HG03457 (cell line): ENCODE measurements at regions not wholly inside any gene's neighbourhood (a gene's known extent, or its start where the extent isn't known, plus 50 kb on each side); places are given as distances from the start of the nearest gene placed in this dataset.

ENCODE experiments used
- ATAC-seq: cut with Tn5 transposase; IDR thresholded peaks from one replicate; pipeline ENCODE4 v1.9.1; 2021; ENCODE audit warnings: moderate number of reproducible peaks; ENCODE audit not compliant: unreplicated experiment

DNA sequence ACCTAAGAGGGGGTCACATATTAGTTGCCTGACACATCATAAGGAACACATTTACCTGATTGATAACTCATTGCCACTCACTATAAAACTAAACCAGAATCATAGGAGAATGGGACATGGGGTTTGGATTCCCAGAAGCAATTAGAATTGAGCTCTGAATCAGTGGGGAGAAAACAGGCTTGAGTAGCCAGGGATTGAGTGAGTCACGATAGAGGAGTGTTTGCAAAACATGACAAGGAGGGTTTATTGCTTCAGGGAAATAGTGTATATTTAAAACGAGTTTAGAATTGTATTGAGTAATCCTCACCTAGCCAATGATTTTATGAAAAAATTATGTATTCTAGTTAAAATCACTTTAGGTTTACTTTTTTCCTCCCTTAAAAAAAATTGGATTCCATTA is 101.1 kb upstream of the THRB start:
- ATAC-seq: no peak

DNA sequence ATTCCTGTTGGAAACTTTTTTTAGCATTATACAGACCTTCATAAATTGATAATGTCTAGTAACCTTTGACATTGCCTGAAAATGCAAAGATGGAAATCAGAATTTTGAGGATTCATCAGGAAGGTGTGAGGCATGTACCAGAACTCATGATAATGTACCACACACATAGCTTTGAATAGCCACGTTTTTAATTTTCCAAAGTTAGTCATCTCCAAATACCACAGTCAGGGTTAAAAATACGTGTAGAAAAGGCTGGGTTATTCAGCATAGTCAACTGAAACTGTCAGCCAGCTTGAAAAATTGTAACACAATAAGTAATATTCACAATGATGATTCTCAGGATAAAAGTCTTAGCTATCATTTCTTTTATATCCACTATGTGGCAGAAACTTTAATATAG is 102.0 kb upstream of the THRB start:
- no peak for ATAC-seq

DNA sequence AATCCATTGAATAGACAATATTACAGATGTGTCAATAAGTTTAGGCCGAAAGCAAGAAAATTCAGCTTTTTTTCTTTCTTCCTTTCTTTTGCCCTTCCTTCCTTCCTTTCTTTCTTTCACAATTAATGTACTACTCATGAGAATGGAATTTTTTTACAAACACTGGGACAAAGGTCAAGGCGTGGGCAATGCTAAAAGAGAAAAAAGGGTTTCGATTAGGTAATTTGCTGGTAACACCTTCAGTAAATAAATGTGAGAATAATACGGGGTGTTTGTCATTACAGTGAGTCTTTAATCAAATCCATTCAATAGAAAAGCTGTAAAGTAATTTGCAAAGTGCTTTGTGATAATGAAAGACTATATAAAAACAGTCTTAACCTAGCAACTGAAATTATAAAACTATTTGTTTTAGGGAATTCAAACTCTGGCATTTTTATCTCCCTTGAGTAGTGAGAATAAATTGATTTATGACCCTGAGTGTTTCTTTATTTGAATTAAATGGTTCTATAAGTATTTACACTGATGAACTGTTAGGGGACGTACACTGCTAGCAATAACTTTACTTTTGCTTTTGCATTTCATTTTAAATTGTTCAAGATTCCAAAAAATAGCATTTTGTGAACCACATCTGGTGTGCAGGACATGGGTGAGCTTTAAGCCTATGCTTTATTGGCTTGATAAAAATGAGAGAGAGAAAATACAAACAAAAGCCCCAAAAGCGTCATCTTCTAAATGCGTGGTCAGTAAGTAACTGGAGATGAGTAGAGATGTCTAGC is 104.2 kb upstream of the THRB start:
- ATAC-seq: no peak

DNA sequence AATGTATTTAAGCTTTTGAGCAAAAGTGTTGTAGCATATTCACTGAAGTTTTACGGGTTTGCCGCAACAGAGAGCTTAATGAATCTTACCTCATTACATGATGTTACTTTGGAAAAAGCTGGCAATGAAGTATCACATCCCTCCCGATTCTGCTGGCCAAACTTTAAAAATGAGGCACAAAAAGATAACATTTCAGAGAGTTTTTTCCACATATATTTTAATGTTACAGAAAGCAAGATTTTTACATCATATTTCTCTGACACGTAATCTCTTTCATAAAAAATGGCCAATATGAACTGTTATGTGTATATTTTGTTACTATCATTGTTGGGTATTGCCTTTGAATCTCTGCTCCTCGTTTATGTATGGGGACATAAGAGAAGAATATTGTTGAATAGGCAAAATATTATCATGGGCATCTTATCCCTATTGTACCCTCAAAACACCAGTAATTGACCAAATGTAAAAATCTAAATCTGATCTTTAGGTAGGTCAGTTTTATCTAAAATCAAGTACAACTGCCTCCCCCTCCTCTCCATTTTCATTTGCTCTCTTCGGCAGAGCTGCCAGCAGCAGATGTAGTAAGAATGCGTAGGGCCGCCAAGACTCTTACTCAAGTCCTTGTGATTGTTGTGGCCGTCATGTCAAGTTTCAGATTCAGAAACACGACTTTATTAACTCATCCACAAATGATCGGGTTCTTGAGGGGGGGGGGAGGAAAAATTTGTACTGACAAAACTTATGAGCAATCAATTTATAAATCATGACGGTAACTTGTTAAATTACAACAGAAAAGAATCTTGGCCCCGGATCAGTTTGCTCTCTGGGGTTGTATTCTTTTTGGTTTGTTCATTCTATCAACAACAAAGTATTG is 106.7 kb upstream of the THRB start:
- no peak for ATAC-seq

DNA sequence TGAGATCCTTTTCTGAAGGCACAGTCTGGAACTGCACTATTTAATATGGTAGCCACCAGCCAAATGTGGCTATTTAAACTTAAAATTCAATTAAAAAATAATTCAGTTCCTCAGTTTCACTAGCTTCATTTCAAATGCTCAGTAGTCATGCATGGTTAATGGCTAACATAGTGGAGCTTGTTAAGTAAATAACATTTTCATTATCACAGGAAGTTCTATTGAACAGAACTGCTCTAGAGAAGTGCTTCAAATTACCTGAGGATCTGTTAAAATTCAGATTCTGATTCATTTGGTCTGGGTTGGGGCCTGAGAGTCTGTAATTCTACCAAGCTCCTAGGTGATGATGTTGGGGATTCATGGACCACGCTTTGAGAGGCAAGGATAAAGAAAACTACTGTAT is 109.6 kb upstream of the THRB start:
- ATAC-seq: no peak

DNA sequence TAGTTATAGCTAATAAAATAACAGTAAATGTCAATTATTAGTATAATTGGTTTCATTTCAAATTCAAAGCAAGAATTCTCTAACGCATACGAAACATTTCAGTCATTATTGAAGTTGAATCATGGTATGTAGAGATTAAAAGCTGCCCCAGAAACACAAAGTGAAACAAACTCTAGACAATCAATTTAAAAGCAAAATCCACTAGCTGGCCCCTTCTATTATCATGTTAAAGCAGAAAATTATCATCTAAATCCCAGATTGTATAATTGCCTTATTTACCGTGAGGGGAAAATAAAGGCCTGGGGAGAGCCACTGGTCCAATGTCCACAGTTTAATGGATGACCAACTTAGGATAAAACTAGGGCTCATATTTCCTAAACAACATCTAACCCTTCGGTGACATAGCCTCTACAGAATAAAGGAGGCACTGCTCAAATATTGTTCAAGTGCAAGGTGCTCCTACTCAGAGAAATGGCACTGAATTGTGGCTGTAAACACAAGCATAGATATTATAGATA is 110.9 kb upstream of the THRB start:
- ATAC-seq: no peak

DNA sequence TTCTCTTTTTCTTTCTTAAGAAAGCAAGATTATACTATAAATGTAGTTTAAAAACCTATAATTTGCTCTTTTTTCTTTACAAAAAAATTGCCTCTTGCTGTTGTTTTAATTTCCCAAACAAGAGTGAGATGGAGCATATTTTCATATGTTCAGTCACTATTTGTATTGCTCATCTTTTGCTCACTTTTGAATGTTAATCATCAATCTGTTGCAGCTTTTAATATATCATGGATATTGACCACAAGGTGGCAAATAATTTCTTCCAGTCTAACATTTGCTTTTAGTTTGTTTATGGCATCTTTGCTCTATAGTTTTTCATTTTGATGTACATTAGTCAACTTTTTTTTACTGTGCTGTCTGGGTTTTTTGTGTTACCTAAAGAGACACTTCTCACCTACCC is 112.6 kb upstream of the THRB start:
- ATAC-seq: no peak

DNA sequence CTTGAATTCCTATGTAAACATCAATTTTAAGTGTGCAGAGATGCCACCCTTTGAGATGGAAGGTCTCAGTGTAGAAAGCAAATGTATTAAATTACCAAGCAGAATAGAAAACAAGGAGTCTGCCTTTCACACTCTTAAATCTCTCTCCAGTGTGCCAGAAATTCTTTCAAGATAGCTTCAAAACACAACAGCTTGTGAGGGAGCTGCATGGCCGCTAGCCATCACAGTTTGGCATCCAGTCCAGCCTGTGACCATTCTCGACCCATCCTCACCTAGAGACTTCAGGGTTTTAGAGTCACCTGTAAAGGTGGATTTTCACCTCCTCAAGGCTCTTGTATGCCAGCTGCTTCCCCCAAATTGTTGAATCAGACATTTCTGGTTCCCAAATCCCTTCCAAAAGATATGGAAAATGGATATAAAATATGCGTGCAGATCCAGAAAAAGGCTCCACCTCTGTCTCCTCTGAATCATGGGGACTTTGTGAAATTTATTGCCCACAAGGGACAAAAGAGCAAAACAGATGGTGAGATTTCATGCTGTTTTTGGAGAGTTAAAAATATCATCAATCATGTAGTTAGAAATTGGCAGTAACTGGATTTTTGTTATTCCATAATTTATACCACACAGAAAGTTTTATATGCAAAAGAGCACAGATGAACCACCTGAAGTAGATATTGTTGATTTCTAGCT is 114.2 kb upstream of the THRB start:
- no peak for ATAC-seq

DNA sequence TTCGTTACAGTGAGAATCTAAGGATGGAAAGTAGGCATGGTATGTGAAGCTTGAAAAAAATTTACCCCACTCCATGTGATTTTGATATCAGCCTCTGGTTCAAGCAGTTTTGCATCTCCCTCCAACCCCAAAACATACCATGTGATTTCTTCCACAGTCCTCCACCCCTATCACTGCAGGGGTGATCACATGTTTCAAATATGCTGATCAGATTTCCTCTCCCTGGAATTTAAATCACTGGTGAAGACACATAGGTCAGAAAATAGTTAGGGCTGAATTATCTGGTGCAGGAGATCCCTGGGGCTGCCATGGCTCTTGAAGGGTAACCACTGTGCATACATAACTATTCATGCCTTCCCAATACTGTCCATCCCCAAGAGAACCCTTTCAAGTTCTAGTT is 119.7 kb upstream of the THRB start:
- no peak for ATAC-seq

DNA sequence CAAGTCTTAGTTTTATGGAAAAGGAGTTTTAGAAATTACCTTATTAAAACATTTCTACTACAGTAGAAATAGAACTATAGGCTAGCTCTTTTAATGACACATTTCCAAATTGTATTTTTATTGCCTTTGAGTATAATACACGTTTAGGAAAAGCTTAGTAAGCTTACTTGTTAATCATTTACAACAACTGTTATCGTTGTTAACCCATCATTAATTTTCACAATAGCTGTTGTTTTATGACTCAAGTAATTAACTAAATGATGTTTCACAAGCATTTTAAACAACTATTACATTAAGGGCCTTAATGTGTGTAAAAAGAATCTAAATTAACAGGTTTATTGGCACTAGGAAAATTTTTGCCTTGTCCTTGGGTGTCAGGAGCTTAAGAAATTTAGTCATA is 120.5 kb upstream of the THRB start:
- ATAC-seq: no peak

DNA sequence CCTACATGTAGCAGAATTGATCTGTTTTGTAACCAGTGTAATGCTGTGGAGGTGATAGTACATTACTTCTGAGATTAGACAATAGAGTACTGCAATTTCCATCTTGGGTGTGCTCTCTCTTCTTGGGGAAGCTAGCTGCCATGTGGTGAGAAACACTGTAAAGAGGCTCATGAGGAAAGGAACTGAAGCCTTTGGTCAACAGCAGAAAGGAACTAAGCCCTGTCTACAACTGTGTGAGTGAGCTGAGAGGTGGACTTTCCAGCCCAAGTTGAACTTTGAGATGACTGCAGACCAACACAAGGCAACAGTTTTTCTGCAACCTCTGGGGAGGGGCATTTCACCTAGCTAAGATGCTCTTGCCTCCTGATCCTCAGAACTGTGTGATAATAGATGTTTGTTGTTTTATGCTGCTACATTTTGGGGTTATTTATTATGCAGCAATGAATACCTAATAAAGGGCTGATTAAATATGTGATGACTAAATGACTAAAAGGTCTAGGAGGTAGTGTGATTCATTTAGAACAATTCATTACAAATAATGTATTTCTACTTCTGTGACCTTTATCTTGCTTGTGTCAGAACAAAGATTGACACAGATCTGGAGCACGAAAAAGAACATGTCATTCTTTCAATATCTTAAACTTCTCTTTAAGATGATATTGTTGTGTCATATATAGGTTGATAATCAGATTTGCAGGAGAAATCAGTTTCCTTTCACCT is 121.6 kb upstream of the THRB start:
- no peak for ATAC-seq

DNA sequence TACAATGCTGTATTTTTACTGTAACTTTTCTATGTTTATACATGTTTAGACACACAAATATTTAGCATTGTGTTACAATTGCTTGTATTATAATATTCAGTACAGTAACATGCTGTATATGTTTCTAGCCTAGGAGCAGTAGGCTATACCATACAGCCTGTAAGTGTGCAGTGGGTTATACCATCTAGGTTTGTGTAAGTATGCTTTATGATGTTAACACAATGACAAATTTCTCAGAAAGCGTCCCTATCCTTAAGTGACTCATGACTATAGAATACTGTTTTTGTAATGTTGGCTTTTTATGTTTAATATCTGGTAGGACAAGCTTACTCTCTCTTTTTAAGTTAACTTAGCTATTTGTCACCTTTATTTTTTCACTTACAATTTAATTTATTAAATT is 127.5 kb upstream of the THRB start:
- no peak for ATAC-seq

DNA sequence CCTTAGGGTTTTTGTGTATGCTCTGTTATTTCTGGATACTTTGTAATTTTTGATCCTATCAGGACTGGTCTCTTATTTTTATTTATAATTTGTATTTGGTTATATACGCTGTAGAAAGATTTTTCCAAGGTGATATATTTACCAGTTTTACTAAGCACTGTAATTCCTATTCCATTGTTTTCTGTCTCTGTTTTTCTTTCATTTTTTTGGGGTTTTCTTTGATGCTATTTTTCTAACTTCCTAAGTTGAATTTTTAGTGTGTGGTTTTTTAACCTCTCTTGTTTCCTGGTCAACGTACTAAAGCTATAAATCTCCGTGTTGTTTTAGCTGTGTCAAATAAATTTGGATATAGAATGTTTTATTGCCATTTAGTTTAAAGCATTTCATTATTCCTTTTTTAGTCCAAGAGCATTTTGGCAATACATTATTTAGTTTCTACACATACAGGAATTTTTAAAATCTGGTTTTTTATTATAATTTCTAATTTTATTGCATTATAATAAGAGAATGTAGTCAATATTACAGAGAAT is 128.1 kb upstream of the THRB start:
- no peak for ATAC-seq

DNA sequence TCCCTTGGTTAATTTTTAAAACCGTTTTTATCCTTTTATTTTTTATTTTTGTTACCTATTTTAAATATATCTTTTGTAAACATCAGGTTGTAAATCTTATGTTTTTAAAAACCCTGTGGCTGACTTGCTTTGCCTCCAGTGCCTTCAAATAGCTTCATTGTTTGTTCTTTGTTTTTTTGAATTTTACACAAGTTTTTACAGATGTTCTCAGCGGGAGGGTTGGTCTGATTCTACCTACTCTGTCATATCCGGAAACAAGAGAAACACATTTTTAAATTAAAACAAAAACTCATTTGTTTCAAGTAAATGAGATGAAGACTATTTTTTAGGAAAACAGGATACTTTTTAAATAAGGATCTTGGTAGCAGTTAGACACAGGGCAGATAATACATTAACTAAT is 129.0 kb upstream of the THRB start:
- ATAC-seq: no peak

DNA sequence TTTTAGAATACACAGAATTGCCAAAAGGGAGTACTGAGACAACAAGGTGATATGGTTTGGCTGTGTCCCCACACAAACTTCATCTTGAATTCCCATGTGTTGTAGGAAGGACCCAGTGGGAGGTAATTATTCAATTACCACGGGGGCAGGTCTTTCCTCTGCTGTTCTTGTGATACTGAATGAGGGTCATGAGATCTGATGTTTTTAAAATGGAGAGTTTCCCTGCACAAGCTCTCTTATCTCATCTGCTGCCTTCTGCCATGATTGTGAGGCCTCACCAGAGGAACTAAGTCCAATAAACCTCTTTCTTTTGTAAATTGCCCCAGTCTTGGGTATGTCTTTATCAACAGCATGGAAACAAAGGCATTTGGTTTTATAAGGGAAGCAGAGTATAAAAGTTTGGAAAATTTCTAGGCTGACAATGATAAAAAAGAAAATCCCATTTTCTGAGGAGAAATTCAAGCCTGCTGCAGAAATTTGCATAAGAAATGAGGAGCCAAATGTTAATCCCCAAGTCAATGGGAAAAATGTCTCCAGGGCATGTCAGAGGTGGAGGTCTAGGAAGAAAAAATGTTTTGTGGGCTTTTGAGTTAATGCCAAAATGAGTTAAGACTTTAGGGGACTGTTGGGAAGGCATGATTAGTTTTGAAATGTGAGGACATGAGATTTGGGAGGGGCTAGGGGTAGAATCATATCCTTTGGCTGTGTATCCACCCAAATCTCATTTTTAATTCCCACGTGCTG is 130.5 kb upstream of the THRB start:
- no peak for ATAC-seq

DNA sequence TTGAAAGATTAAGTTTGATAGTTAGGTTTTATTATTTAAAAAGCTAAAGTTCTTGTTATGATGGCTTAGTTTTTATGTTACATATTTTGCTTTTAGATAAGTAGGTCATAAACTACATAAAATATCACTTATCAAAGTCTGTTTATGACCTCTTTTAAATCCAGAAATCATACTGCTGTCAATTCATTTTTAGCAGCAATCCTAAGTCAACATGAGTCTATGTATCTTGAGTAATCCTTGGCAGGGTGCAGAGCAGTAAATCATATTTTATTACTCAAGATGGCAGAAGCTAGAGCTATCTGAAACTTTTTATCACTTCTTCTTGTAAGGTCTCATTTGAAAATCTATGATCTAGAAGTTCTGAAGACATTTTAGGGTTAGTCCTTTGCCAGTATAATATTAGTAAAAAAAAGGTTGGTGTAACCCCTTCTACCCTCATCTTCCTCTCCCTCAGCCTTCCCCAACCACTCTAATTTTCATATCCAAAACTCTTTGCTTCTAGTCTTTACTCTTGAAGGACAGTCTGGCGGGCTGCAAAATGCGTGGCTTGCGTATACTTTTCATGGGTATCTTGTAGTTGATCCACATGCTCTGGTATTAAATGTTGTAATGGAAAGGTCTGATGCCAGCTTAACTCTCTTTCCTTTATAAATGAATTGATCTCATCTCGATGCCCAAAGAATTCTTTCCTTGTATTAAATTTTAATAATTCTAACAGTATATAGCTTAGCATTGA is 134.0 kb upstream of the THRB start:
- ATAC-seq: no peak

DNA sequence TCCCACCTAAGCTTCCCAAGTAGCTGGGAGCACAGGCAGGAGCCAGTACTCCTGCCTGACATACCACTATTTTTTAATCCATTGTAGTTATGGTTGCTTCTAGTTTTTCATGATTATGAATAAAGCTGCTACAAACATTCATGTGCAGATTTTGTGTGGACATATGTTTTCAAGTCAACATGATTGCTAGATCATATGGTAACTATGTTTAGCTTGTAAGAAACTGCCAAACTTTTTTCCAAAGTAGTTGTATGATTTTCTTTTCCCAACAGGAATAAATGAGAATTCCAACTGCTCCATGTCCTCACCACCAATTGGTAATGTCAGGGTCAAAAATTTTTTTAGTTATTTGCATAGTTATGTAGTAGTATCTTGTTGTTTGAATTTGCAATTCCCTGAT is 136.8 kb upstream of the THRB start:
- no peak for ATAC-seq

DNA sequence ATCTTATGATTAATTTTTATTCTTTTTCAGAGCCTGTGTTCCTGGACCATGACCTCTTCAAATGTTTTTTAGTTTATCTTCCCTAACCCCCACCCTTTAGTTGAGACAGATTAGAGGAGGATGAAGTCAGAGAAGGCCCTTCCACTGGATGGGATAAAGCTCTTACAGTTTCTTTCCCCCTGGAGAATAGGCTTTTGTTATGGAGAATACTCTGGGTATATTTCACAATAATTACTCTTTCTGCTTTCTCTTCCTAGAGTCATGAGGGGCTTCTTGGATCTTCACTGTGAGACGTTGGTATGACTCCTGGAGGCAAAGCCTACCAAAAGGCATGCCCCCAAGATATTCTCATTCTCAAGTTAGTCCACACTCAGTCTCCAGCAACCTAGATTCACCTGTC is 144.4 kb upstream of the THRB start:
- no peak for ATAC-seq
